H9 (cell line): ENCODE measurements at regions not wholly inside any gene's neighbourhood (a gene's known extent, or its start where the extent isn't known, plus 50 kb on each side); places are given as distances from the start of the nearest gene placed in this dataset.

Experiments
- DNase-seq: peaks from one replicate; pipeline ENCODE4 v3.0.0-alpha.2; 2017
- H2AFZ ChIP-seq: one replicate; pipeline ENCODE4 v1.6.1; 2013; ENCODE audit warnings: mild to moderate bottlenecking, low read length, control low read depth, moderate library complexity
- H2AK5ac ChIP-seq: 2 replicates; pipeline ENCODE4 v1.6.1; 2013; ENCODE audit warnings: low read length, control low read depth, mixed read lengths; ENCODE audit not compliant: insufficient read length
- H2BK120ac ChIP-seq: one replicate; pipeline ENCODE4 v1.6.1; 2013; ENCODE audit warnings: low read depth, mild to moderate bottlenecking, low read length, control low read depth, inconsistent platforms; ENCODE audit not compliant: poor library complexity, severe bottlenecking
- H2BK12ac ChIP-seq: 2 replicates; pipeline ENCODE4 v1.6.1; 2013; ENCODE audit warnings: low read length, control low read depth, mixed read lengths, low read depth; ENCODE audit not compliant: insufficient read length
- H2BK15ac ChIP-seq: 2 replicates; pipeline ENCODE4 v1.6.1; 2013; ENCODE audit warnings: low read depth, low read length, control low read depth
- H2BK20ac ChIP-seq: one replicate; pipeline ENCODE4 v1.6.1; 2013; ENCODE audit warnings: low read depth, mild to moderate bottlenecking, low read length, control low read depth, inconsistent platforms; ENCODE audit not compliant: poor library complexity, severe bottlenecking
- H2BK5ac ChIP-seq: 2 replicates; pipeline ENCODE4 v1.6.1; 2013; ENCODE audit warnings: low read length, control low read depth, mixed read lengths; ENCODE audit not compliant: insufficient read length
- H3K14ac ChIP-seq: 2 replicates; pipeline ENCODE4 v1.6.1; 2013; ENCODE audit warnings: low read length, control low read depth; ENCODE audit not compliant: insufficient read depth
- H3K18ac ChIP-seq: 2 replicates; pipeline ENCODE4 v1.6.1; 2013; ENCODE audit warnings: low read depth, mild to moderate bottlenecking, mixed read lengths, low read length, control low read depth; ENCODE audit not compliant: insufficient read length
- H3K23ac ChIP-seq: 2 replicates; pipeline ENCODE4 v1.6.1; 2013; ENCODE audit warnings: low read length, control low read depth, mixed read lengths, low read depth; ENCODE audit not compliant: insufficient read length
- H3K23me2 ChIP-seq: 2 replicates; pipeline ENCODE4 v1.6.1; 2013; ENCODE audit warnings: low read depth, mild to moderate bottlenecking, mixed read lengths, low read length, control low read depth; ENCODE audit not compliant: insufficient read length, poor library complexity, severe bottlenecking
- H3K27ac ChIP-seq: 2 replicates; pipeline ENCODE4 v1.5.1; 2013; ENCODE audit warnings: low read length, control low read depth, mixed read lengths, low read depth; ENCODE audit not compliant: insufficient read length
- H3K27me3 ChIP-seq: 2 replicates; pipeline ENCODE4 v1.6.1; 2013; ENCODE audit warnings: low read length, control low read depth, inconsistent platforms; ENCODE audit not compliant: insufficient read depth
- H3K4ac ChIP-seq: 2 replicates; pipeline ENCODE4 v1.6.1; 2013; ENCODE audit warnings: low read depth, mild to moderate bottlenecking, control low read depth, inconsistent platforms, low read length, moderate library complexity
- H3K4me1 ChIP-seq: 2 replicates; pipeline ENCODE4 v1.6.1; 2013; ENCODE audit warnings: low read length, control low read depth, inconsistent platforms; ENCODE audit not compliant: insufficient read depth
- H3K4me2 ChIP-seq: 2 replicates; pipeline ENCODE4 v1.6.1; 2013; ENCODE audit warnings: low read length, control low read depth, mixed read lengths; ENCODE audit not compliant: insufficient read length, insufficient read depth
- H3K56ac ChIP-seq: 2 replicates; pipeline ENCODE4 v1.6.1; 2013; ENCODE audit warnings: low read depth, mild to moderate bottlenecking, mixed read lengths, low read length, control low read depth; ENCODE audit not compliant: insufficient read length
- H3K79me1 ChIP-seq: 2 replicates; pipeline ENCODE4 v1.6.1; 2013; ENCODE audit warnings: low read depth, mild to moderate bottlenecking, moderate library complexity, low read length, control low read depth, inconsistent platforms; ENCODE audit not compliant: insufficient read depth, poor library complexity, severe bottlenecking
- H3K79me2 ChIP-seq: 2 replicates; pipeline ENCODE4 v1.6.1; 2013; ENCODE audit warnings: low read length, control low read depth, inconsistent platforms; ENCODE audit not compliant: insufficient read depth
- H3K9ac ChIP-seq: 2 replicates; pipeline ENCODE4 v1.6.1; 2013; ENCODE audit warnings: low read length, control low read depth, mixed read lengths; ENCODE audit not compliant: insufficient read length; ENCODE audit errors: extremely low read depth
- H3K9me3 ChIP-seq: one replicate; pipeline ENCODE4 v1.6.1; 2013; ENCODE audit warnings: low read depth, low read length, inconsistent platforms; ENCODE audit not compliant: control insufficient read depth
- H3T11ph ChIP-seq: one replicate; pipeline ENCODE4 v1.6.1; 2013; ENCODE audit warnings: mild to moderate bottlenecking, low read length, control low read depth, inconsistent platforms
- H4K20me1 ChIP-seq: one replicate; pipeline ENCODE4 v1.6.1; 2013; ENCODE audit not compliant: control insufficient read depth, insufficient read length, insufficient read depth
- H4K5ac ChIP-seq: 2 replicates; pipeline ENCODE4 v1.6.1; 2013; ENCODE audit warnings: low read depth, mild to moderate bottlenecking, mixed read lengths, low read length, control low read depth; ENCODE audit not compliant: insufficient read length
- H4K8ac ChIP-seq: replicated peaks from 2 replicates; pipeline ENCODE4 v1.6.1; 2013; ENCODE audit warnings: low read length, control low read depth, mixed read lengths, low read depth; ENCODE audit not compliant: insufficient read length
- H4K91ac ChIP-seq: 2 replicates; pipeline ENCODE4 v1.6.1; 2013; ENCODE audit warnings: low read depth, mild to moderate bottlenecking, moderate library complexity, mixed read lengths, low read length, control low read depth; ENCODE audit not compliant: insufficient read length
- H3K27ac Mint-ChIP-seq, 3 experiments: 2 replicates in 2 of 3; 3 replicates in 1 of 3; pipeline ENCODE4 v1.8.0; 2020 to 2021; ENCODE audit warnings: mixed read lengths in 3 of 3, mild to moderate bottlenecking in 1 of 3, moderate library complexity in 1 of 3
- H3K27me3 Mint-ChIP-seq: 2 replicates; pipeline ENCODE4 v1.8.0; 2021; ENCODE audit warnings: low read depth, mild to moderate bottlenecking, moderate library complexity, mixed read lengths
- H3K36me3 Mint-ChIP-seq, 3 experiments: 2 replicates in 2 of 3; 3 replicates in 1 of 3; pipeline ENCODE4 v1.8.0; 2020 to 2021; ENCODE audit warnings: low read depth in 3 of 3, mixed read lengths in 3 of 3; ENCODE audit not compliant: insufficient read depth in 1 of 3
- H3K4me1 Mint-ChIP-seq, 2 experiments: 2 replicates each; pipeline ENCODE4 v1.8.0; 2020; ENCODE audit warnings: mixed read lengths in 2 of 2
- H3K4me3 Mint-ChIP-seq, 2 experiments: 2 replicates in 1 of 2; 3 replicates in 1 of 2; pipeline ENCODE4 v1.8.0; 2020 to 2021; ENCODE audit warnings: mild to moderate bottlenecking in 2 of 2, mixed read lengths in 2 of 2, moderate library complexity in 1 of 2
- H3K9me3 Mint-ChIP-seq, 2 experiments: 2 replicates in 1 of 2; 3 replicates in 1 of 2; pipeline ENCODE4 v1.8.0; 2020; ENCODE audit warnings: mild to moderate bottlenecking in 2 of 2, mixed read lengths in 2 of 2, moderate library complexity in 1 of 2
- WGBS: extraction: QIAGEN DNeasy Blood & Tissue Kit; methylation state at CpG from one replicate; pipeline ENCODE4 v1.1.7; 2013; ENCODE audit warnings: missing lambda C conversion rate, low lambda C conversion rate, mixed read lengths; ENCODE audit not compliant: insufficient read length; ENCODE audit errors: extremely low coverage; 5-methylcytosine and 5-hydroxymethylcytosine counted together
- TF ChIP-seq, protein P1 (sequence below): fragments of 200-600 bp; sonication (generic); conservative IDR thresholded peaks from 3 replicates; pipeline ENCODE4 v1.8.0; 2021; ENCODE audit warnings: antibody characterized with exemption, mild to moderate bottlenecking

DNA sequence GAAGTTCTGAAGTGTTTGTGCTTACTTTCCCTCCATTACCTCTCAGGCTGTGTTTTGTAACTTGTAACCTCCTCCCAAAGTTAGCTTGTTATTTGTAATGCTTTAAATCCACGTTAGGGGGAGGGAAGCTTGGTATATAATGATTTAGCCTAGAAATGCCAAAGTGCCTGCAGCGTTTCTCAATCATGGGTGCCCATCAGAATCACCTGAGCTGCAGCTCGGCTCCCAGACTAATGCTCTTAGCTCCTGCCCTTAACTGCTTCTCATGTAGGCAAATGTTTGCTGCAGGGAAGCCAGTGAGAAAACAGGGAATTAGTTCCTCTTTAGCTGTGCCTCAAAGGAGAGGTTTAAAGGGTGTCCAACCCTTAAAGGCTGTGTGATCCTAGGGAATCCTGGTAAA lies 219.2 kb upstream of the NAALADL2 start:
- no peak overlapping the region for H3K9ac ChIP-seq
- H3K4me1 ChIP-seq, result no peaks in the 10 kb centered on the region
- no peaks in the 10 kb centered on the region; the same call in 1 of the 2 replicates for H3K27me3 ChIP-seq
- no peak overlapping the region for H3K18ac ChIP-seq
- H3K79me1 ChIP-seq, result no peaks in the 10 kb centered on the region
- no peak overlapping the region for H2BK15ac ChIP-seq
- H2BK12ac ChIP-seq, result no peak overlapping the region
- no peak overlapping the region for H2BK120ac ChIP-seq
- H3K4ac ChIP-seq, result no peak overlapping the region
- no peak overlapping the region for H4K91ac ChIP-seq
- H3K27ac ChIP-seq, result no peak overlapping the region
- no peak overlapping the region for H3K56ac ChIP-seq
- no peak overlapping the region for H2BK20ac ChIP-seq
- no peak overlapping the region for H2AK5ac ChIP-seq
- H3K9me3 Mint-ChIP-seq, result no peaks in the 10 kb centered on the region
- no peaks in the 10 kb centered on the region for H3K36me3 Mint-ChIP-seq
- no peak overlapping the region for H4K8ac ChIP-seq
- H3K9me3 ChIP-seq, result no peaks in the 10 kb centered on the region
- no peak overlapping the region; a peak in 1 of 7 replicates for H3K27ac Mint-ChIP-seq
- H4K5ac ChIP-seq, result no peak overlapping the region
- WGBS, result no CpG with 5 or more reads among the region's 3 CpGs
- H3K4me3 Mint-ChIP-seq, result no peak overlapping the region
- H3K4me2 ChIP-seq, result no peak overlapping the region
- H4K20me1 ChIP-seq, result no peaks in the 10 kb centered on the region
- H3K4me1 Mint-ChIP-seq, result peaks cover 10% of the 10 kb centered on the region in 2 experiments
- no peaks in the 10 kb centered on the region for H3K27me3 Mint-ChIP-seq
- H3T11ph ChIP-seq, result no peak overlapping the region
- no peaks in the 10 kb centered on the region for H3K23me2 ChIP-seq
- TF ChIP-seq, protein P1, sequence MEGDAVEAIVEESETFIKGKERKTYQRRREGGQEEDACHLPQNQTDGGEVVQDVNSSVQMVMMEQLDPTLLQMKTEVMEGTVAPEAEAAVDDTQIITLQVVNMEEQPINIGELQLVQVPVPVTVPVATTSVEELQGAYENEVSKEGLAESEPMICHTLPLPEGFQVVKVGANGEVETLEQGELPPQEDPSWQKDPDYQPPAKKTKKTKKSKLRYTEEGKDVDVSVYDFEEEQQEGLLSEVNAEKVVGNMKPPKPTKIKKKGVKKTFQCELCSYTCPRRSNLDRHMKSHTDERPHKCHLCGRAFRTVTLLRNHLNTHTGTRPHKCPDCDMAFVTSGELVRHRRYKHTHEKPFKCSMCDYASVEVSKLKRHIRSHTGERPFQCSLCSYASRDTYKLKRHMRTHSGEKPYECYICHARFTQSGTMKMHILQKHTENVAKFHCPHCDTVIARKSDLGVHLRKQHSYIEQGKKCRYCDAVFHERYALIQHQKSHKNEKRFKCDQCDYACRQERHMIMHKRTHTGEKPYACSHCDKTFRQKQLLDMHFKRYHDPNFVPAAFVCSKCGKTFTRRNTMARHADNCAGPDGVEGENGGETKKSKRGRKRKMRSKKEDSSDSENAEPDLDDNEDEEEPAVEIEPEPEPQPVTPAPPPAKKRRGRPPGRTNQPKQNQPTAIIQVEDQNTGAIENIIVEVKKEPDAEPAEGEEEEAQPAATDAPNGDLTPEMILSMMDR, result no peak
- H3K79me2 ChIP-seq, result no peaks in the 10 kb centered on the region
- no peak overlapping the region for H3K14ac ChIP-seq
- no peak overlapping the region for H2AFZ ChIP-seq
- no peak for DNase-seq
- no peak overlapping the region for H2BK5ac ChIP-seq
- H3K23ac ChIP-seq, result no peak overlapping the region
